ENCODE measurements at regions not wholly inside any gene's neighbourhood (a gene's known extent, or its start where the extent isn't known, plus 50 kb on each side); places are given as distances from the start of the nearest gene placed in this dataset.
A peak's percentile ranks its signal among the peaks of the same experiment; 100 is the strongest.

DNA sequence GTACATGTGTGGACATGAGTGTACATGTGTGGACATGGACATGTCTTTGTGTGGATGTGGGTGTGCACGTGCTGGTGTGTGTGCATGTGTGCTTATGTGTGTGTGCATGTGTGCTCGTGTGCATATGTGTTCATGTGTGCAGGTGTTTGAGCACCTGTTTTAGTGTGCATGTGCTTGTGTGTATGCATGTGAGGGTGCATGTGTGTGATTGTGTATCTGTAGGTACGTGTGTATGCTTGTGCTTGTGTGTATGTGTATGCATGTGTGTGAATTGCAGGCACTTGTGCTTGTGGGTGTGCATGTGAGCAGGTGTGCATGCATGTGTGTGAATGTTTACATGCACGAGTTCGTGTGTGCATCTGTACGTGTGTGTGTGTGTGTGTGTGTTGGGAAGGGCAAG lies 300.6 kb upstream of the EEF2KMT start:
- ChIA-PET CTCF (ENCODE audit: low intra/inter-chr PET ratio, low total read pairs) (no interaction called here), POLR2A (no interaction called here)
- H4K20me1 ChIP-seq (ENCODE audit: insufficient read depth, low read length) = no peaks in the 10 kb centered on the region
- WGBS (ENCODE audit: low lambda C conversion rate) = 2% methylated on average over 6 of the region's 6 CpGs
- no peaks in the 10 kb centered on the region for H3K4me1 ChIP-seq (ENCODE audit: insufficient read depth, low read length)
- no TSS peak for BruUV-seq (replicated peaks)
- no peaks in the 10 kb centered on the region for H3K9me3 ChIP-seq (ENCODE audit: low read length)
- in situ Hi-C loops (cut with HindIII; ENCODE audit: extremely low pct_ligation_motif_present, low pct_unique_long_range_greater_than_20kb) = no loop called here
- H3K4me2 ChIP-seq (ENCODE audit: low read depth, low read length) = no peak overlapping the region
- no peak overlapping the region for H3K4me3 ChIP-seq (replicated peaks in 1 of 3; ENCODE audit: insufficient read depth in 1 of 3, low read depth in 2 of 3, low read length in 3 of 3)
- H3K27me3 ChIP-seq (ENCODE audit: control insufficient read depth in 1 of 2, insufficient read depth in 2 of 2, low read length in 2 of 2) = peaks cover 0 to 28% of the 10 kb centered on the region in 2 experiments; a peak in 2 of 5 replicates
- intact Hi-C loops (cut with micrococcal nuclease; ENCODE audit: unreplicated experiment) = no loop called here
- ATAC-seq (no peak), DNase-seq (ENCODE audit: low spot score) (no peak), FAIRE-seq (no peak)
- H3K79me2 ChIP-seq (ENCODE audit: insufficient read depth, low read length) = no peaks in the 10 kb centered on the region
- H3K9ac ChIP-seq (ENCODE audit: insufficient read depth, low read depth, low read length) = no peak overlapping the region
- no peaks in the 10 kb centered on the region for H3K36me3 ChIP-seq (replicated peaks in 1 of 2; ENCODE audit: control insufficient read depth in 1 of 2, insufficient read depth in 2 of 2, low read length in 2 of 2)
- H3K27ac ChIP-seq (ENCODE audit: extremely low read length, insufficient read depth, low read length) = no peak overlapping the region
- no peak overlapping the region for H2AFZ ChIP-seq (ENCODE audit: low read length)
- TF ChIP-seq, protein P1, sequence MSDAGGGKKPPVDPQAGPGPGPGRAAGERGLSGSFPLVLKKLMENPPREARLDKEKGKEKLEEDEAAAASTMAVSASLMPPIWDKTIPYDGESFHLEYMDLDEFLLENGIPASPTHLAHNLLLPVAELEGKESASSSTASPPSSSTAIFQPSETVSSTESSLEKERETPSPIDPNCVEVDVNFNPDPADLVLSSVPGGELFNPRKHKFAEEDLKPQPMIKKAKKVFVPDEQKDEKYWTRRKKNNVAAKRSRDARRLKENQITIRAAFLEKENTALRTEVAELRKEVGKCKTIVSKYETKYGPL (CRISPR knock-in tag; IDR thresholded peaks at IDR 0.05) = no peak
- TF ChIP-seq ZNF713 (CRISPR knock-in tag; IDR thresholded peaks at IDR 0.05) = no peak
- TF ChIP-seq ZNF354B (CRISPR knock-in tag; IDR thresholded peaks at IDR 0.05) = no peak
- TF ChIP-seq ZNF75D (CRISPR knock-in tag; IDR thresholded peaks at IDR 0.05; ENCODE audit: borderline replicate concordance) = no peak
- TF ChIP-seq, protein P2, sequence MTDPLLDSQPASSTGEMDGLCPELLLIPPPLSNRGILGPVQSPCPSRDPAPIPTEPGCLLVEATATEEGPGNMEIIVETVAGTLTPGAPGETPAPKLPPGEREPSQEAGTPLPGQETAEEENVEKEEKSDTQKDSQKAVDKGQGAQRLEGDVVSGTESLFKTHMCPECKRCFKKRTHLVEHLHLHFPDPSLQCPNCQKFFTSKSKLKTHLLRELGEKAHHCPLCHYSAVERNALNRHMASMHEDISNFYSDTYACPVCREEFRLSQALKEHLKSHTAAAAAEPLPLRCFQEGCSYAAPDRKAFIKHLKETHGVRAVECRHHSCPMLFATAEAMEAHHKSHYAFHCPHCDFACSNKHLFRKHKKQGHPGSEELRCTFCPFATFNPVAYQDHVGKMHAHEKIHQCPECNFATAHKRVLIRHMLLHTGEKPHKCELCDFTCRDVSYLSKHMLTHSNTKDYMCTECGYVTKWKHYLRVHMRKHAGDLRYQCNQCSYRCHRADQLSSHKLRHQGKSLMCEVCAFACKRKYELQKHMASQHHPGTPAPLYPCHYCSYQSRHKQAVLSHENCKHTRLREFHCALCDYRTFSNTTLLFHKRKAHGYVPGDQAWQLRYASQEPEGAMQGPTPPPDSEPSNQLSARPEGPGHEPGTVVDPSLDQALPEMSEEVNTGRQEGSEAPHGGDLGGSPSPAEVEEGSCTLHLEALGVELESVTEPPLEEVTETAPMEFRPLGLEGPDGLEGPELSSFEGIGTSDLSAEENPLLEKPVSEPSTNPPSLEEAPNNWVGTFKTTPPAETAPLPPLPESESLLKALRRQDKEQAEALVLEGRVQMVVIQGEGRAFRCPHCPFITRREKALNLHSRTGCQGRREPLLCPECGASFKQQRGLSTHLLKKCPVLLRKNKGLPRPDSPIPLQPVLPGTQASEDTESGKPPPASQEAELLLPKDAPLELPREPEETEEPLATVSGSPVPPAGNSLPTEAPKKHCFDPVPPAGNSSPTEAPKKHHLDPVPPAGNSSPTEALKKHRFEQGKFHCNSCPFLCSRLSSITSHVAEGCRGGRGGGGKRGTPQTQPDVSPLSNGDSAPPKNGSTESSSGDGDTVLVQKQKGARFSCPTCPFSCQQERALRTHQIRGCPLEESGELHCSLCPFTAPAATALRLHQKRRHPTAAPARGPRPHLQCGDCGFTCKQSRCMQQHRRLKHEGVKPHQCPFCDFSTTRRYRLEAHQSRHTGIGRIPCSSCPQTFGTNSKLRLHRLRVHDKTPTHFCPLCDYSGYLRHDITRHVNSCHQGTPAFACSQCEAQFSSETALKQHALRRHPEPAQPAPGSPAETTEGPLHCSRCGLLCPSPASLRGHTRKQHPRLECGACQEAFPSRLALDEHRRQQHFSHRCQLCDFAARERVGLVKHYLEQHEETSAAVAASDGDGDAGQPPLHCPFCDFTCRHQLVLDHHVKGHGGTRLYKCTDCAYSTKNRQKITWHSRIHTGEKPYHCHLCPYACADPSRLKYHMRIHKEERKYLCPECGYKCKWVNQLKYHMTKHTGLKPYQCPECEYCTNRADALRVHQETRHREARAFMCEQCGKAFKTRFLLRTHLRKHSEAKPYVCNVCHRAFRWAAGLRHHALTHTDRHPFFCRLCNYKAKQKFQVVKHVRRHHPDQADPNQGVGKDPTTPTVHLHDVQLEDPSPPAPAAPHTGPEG (CRISPR knock-in tag; IDR thresholded peaks at IDR 0.05) = no peak
- no peak for TF ChIP-seq HDAC2 (CRISPR knock-in tag; IDR thresholded peaks at IDR 0.05)
- TF ChIP-seq SP5 (CRISPR knock-in tag; IDR thresholded peaks at IDR 0.05; ENCODE audit: borderline replicate concordance, low read depth) = no peak
- TF ChIP-seq ZMYM3 (CRISPR knock-in tag; IDR thresholded peaks at IDR 0.05) = no peak
- peak; percentile 81 for TF ChIP-seq PHB2 (IDR thresholded peaks at IDR 0.05; ENCODE audit: partially characterized antibody)
- TF ChIP-seq NFRKB (IDR thresholded peaks at IDR 0.05) = peak; percentile 64; the same call in 1 of the 2 replicates
- peak; percentile 78; the same call in 1 of the 2 replicates for TF ChIP-seq ATM (IDR thresholded peaks at IDR 0.05; ENCODE audit: borderline replicate concordance)
- 0 out of 2 replicates have a peak, but pooled peaks have one; percentile 88 for TF ChIP-seq ARNT (IDR thresholded peaks at IDR 0.05)
- TF ChIP-seq, protein P3, sequence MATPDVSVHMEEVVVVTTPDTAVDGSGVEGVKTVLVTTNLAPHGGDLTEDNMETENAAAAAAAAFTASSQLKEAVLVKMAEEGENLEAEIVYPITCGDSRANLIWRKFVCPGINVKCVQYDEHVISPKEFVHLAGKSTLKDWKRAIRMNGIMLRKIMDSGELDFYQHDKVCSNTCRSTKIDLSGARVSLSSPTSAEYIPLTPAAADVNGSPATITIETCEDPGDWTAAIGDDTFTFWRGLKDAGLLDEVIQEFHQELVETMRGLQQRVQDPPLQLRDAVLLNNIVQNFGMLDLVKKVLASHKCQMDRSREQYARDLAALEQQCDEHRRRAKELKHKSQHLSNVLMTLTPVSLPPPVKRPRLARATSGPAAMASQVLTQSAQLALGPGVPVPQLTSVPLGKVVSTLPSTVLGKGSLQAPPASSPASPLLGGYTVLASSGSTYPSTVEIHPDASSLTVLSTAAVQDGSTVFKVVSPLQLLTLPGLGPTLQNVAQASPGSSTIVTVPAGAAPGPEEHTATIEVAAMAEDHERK (CRISPR knock-in tag; IDR thresholded peaks at IDR 0.05; ENCODE audit: low read depth) = no peak
- TF ChIP-seq NCOA1 (CRISPR knock-in tag; IDR thresholded peaks at IDR 0.05) = no peak
- no peak for TF ChIP-seq SPEN (CRISPR knock-in tag; IDR thresholded peaks at IDR 0.05; ENCODE audit: low read depth)
- no peak for TF ChIP-seq ZFAT (CRISPR knock-in tag; conservative IDR thresholded peaks at IDR 0.05)
- no peak for TF ChIP-seq KMT2B (CRISPR knock-in tag; IDR thresholded peaks at IDR 0.05)
- TF ChIP-seq, protein P4, sequence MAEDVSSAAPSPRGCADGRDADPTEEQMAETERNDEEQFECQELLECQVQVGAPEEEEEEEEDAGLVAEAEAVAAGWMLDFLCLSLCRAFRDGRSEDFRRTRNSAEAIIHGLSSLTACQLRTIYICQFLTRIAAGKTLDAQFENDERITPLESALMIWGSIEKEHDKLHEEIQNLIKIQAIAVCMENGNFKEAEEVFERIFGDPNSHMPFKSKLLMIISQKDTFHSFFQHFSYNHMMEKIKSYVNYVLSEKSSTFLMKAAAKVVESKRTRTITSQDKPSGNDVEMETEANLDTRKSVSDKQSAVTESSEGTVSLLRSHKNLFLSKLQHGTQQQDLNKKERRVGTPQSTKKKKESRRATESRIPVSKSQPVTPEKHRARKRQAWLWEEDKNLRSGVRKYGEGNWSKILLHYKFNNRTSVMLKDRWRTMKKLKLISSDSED (CRISPR knock-in tag; IDR thresholded peaks at IDR 0.05) = no peak
- no peak for TF ChIP-seq MIER2 (CRISPR knock-in tag; IDR thresholded peaks at IDR 0.05)

All from HepG2 (cell line).